ENCODE measurements at regions not wholly inside any gene's neighbourhood (a gene's known extent, or its start where the extent isn't known, plus 50 kb on each side); places are given as distances from the start of the nearest gene placed in this dataset.

GRCh38 chr18:67280486-67281242, 235.9 kb downstream of the DSEL start:
- TF ChIP-seq CTCF (IDR thresholded peaks at IDR 0.05; ENCODE audit: low read depth, low read length, poor library complexity, severe bottlenecking), result no peak
- TF ChIP-seq EZH2phosphoT487 (IDR thresholded peaks at IDR 0.05; ENCODE audit: borderline replicate concordance, low read length), result no peak
